Left hindlimb (tissue), 1 donor: ENCODE measurements at regions not wholly inside any gene's neighbourhood (a gene's known extent, or its start where the extent isn't known, plus 50 kb on each side); places are given as distances from the start of the nearest gene placed in this dataset.
"Not testable (repeated sequence)": the region's sequence is repeated elsewhere in the genome, so short reads cannot be mapped to it uniquely, and the experiment has no call there.

Experiments
- DNase-seq: peaks from one replicate; pipeline ENCODE4 v3.0.0-alpha.2; 2018

- no peak for DNase-seq
Measured at GRCh38 chr21:17389311-17389710, 123.5 kb upstream of the CXADR start.

GRCh38 chr21:17390569-17390968, 122.3 kb upstream of the CXADR start:
- no peak for DNase-seq

- DNase-seq: no peak
Measured at GRCh38 chr21:17391811-17392340, 121.0 kb upstream of the CXADR start.

- no peak for DNase-seq
Measured at GRCh38 chr21:17393413-17393812, 119.4 kb upstream of the CXADR start.

GRCh38 chr21:17396948-17397347, 115.9 kb upstream of the CXADR start:
- DNase-seq: no peak

GRCh38 chr21:17397703-17398102, 115.1 kb upstream of the CXADR start:
- no peak for DNase-seq

- not testable (repeated sequence) for DNase-seq
Measured at GRCh38 chr21:17398954-17399353, 113.9 kb upstream of the CXADR start.

GRCh38 chr21:17402937-17403336, 109.9 kb upstream of the CXADR start:
- no peak for DNase-seq

GRCh38 chr21:17406202-17406601, 106.6 kb upstream of the CXADR start:
- no peak for DNase-seq

- DNase-seq: no peak
Measured at GRCh38 chr21:17414766-17415165, 98.1 kb upstream of the CXADR start.

- no peak for DNase-seq
Measured at GRCh38 chr21:17416139-17416538, 96.7 kb upstream of the CXADR start.

GRCh38 chr21:17422931-17423330, 89.9 kb upstream of the CXADR start:
- DNase-seq: no peak

GRCh38 chr21:17427157-17427556, 85.7 kb upstream of the CXADR start:
- DNase-seq: no peak

GRCh38 chr21:17427831-17428483, 84.9 kb upstream of the CXADR start:
- no peak for DNase-seq

GRCh38 chr21:17428484-17428869, 84.4 kb upstream of the CXADR start:
- DNase-seq: no peak

GRCh38 chr21:17428980-17429379, 83.9 kb upstream of the CXADR start:
- DNase-seq: no peak

GRCh38 chr21:17429936-17430335, 82.9 kb upstream of the CXADR start:
- no peak for DNase-seq

GRCh38 chr21:17432732-17433057, 80.1 kb upstream of the CXADR start:
- DNase-seq: no peak

- no peak for DNase-seq
Measured at GRCh38 chr21:17433730-17434129, 79.1 kb upstream of the CXADR start.

GRCh38 chr21:17435565-17436543, 77.0 kb upstream of the CXADR start:
- DNase-seq: no peak

GRCh38 chr21:17436626-17437111, 76.2 kb upstream of the CXADR start:
- no peak for DNase-seq

- DNase-seq: no peak
Measured at GRCh38 chr21:17438635-17439034, 74.2 kb upstream of the CXADR start.

GRCh38 chr21:17440969-17441368, 71.9 kb upstream of the CXADR start:
- no peak for DNase-seq

GRCh38 chr21:17441370-17441769, 71.5 kb upstream of the CXADR start:
- DNase-seq: no peak
